IPS DF 4.7 (cell line): ENCODE measurements at regions not wholly inside any gene's neighbourhood (a gene's known extent, or its start where the extent isn't known, plus 50 kb on each side); places are given as distances from the start of the nearest gene placed in this dataset.
"Not testable (repeated sequence)": the region's sequence is repeated elsewhere in the genome, so short reads cannot be mapped to it uniquely, and the experiment has no call there.

Experiments
- DNase-seq: peaks from one replicate; pipeline ENCODE4 v3.0.0-alpha.2; 2013; ENCODE audit warnings: low spot score; ENCODE audit errors: extremely low read depth

- DNase-seq, result no peak
Measured at GRCh38 chr11:114802878-114803277, 124.6 kb downstream of the NXPE2 start.

GRCh38 chr11:114805431-114805830, 127.1 kb downstream of the NXPE2 start:
- not testable (repeated sequence) for DNase-seq

GRCh38 chr11:114811971-114812370, 133.6 kb downstream of the NXPE2 start:
- no peak for DNase-seq

- no peak for DNase-seq
Measured at GRCh38 chr11:114812733-114813132, 134.4 kb downstream of the NXPE2 start.

- DNase-seq, result no peak
Measured at GRCh38 chr11:114813189-114813718, 134.9 kb downstream of the NXPE2 start.

- no peak for DNase-seq
Measured at GRCh38 chr11:114815176-114815575, 136.8 kb downstream of the NXPE2 start.

GRCh38 chr11:114815761-114816160, 137.4 kb downstream of the NXPE2 start:
- no peak for DNase-seq

- DNase-seq, result no peak
Measured at GRCh38 chr11:114816791-114817190, 138.5 kb downstream of the NXPE2 start.

GRCh38 chr11:114818382-114818781, 140.1 kb downstream of the NXPE2 start:
- DNase-seq, result no peak

GRCh38 chr11:114819028-114819427, 140.7 kb downstream of the NXPE2 start:
- no peak for DNase-seq

GRCh38 chr11:114820621-114821020, 142.3 kb downstream of the NXPE2 start:
- no peak for DNase-seq

GRCh38 chr11:114821621-114822412, 143.5 kb downstream of the NXPE2 start:
- DNase-seq, result no peak

- no peak for DNase-seq
Measured at GRCh38 chr11:114826910-114827442, 148.6 kb downstream of the NXPE2 start.

- no peak for DNase-seq
Measured at GRCh38 chr11:114827736-114828135, 149.4 kb downstream of the NXPE2 start.

GRCh38 chr11:114832532-114833125, 154.3 kb downstream of the NXPE2 start:
- DNase-seq, result no peak

- DNase-seq, result no peak
Measured at GRCh38 chr11:114836161-114836560, 157.8 kb downstream of the NXPE2 start.

GRCh38 chr11:114844896-114845295, 166.6 kb downstream of the NXPE2 start:
- no peak for DNase-seq

GRCh38 chr11:114845766-114846415, 167.6 kb downstream of the NXPE2 start:
- DNase-seq, result no peak

GRCh38 chr11:114846416-114846791, 168.1 kb downstream of the NXPE2 start:
- no peak for DNase-seq

- DNase-seq, result no peak
Measured at GRCh38 chr11:114847306-114847975, 169.1 kb downstream of the NXPE2 start.

GRCh38 chr11:114848027-114848426, 169.7 kb downstream of the NXPE2 start:
- DNase-seq, result no peak
